Loucy (cell line): ENCODE measurements at regions not wholly inside any gene's neighbourhood (a gene's known extent, or its start where the extent isn't known, plus 50 kb on each side); places are given as distances from the start of the nearest gene placed in this dataset.

ENCODE experiments used
- EZH2phosphoT487 ChIP-seq: fragments of 200-600 bp; IDR thresholded peaks from 2 replicates; pipeline ENCODE4 v1.6.1; 2018; ENCODE audit warnings: antibody characterized with exemption, mild to moderate bottlenecking, moderate library complexity, borderline replicate concordance
- TF ChIP-seq, protein P1 (sequence below): fragments of 200-600 bp; sonication (generic); conservative IDR thresholded peaks from 2 replicates; pipeline ENCODE4 v1.5.1; 2014; ENCODE audit warnings: mild to moderate bottlenecking, antibody characterized with exemption, low read length

DNA sequence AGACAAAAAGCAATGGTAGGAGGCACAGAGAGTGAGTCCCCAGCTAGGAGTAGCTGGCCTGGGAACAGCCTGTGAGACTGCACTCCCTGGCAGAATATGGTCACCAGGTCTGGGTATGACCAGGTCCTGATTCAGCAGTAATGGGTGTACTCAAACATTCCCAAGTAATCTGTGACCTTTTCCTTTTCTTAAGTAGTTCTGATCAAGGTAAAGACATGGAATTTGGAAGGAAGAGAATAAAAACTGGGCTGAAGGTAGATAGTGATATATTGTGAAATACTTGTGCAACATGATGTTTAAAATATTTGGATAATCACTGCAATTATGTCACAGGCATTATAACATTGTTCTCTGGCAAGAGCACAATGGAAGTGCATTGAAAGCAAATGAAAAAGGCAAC lies 147.2 kb upstream of the DPYD start:
- TF ChIP-seq, protein P1, sequence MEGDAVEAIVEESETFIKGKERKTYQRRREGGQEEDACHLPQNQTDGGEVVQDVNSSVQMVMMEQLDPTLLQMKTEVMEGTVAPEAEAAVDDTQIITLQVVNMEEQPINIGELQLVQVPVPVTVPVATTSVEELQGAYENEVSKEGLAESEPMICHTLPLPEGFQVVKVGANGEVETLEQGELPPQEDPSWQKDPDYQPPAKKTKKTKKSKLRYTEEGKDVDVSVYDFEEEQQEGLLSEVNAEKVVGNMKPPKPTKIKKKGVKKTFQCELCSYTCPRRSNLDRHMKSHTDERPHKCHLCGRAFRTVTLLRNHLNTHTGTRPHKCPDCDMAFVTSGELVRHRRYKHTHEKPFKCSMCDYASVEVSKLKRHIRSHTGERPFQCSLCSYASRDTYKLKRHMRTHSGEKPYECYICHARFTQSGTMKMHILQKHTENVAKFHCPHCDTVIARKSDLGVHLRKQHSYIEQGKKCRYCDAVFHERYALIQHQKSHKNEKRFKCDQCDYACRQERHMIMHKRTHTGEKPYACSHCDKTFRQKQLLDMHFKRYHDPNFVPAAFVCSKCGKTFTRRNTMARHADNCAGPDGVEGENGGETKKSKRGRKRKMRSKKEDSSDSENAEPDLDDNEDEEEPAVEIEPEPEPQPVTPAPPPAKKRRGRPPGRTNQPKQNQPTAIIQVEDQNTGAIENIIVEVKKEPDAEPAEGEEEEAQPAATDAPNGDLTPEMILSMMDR, result no peak
- TF ChIP-seq EZH2phosphoT487, result no peak
